OCI-LY7 (cell line): ENCODE measurements at regions not wholly inside any gene's neighbourhood (a gene's known extent, or its start where the extent isn't known, plus 50 kb on each side); places are given as distances from the start of the nearest gene placed in this dataset.

Source experiments
- BruUV-seq: library from RNA; stranded (reverse); fragments of 400-500 nt; replicated peaks from 2 replicates; lab custom pipeline; 2021; lab: Mats Ljungman, UMichigan
- CTCF ChIA-PET: fragments of 300-600 bp; sonication (Branson Sonifier 250); formaldehyde crosslinking; loops from one replicate; lab custom pipeline; 2022; ENCODE audit warnings: antibody characterized with exemption; ENCODE audit not compliant: unreplicated experiment; lab: Charles Lee
- POLR2A ChIA-PET: fragments of 300-600 bp; sonication (Branson Sonifier 250); formaldehyde crosslinking; loops from one replicate; lab custom pipeline; 2022; ENCODE audit warnings: antibody characterized with exemption; lab: Charles Lee
- DNase-seq: peaks from one replicate; pipeline ENCODE4 v3.0.0-alpha.2; 2015; ENCODE audit warnings: low spot score
- H2AFZ ChIP-seq: fragments of 200-600 bp; sonication (generic), shearing (Covaris generic); 2 replicates; pipeline ENCODE4 v1.6.1; 2014; ENCODE audit warnings: mild to moderate bottlenecking, antibody characterized with exemption, low read length, moderate library complexity
- H3K27ac ChIP-seq: fragments of 200-600 bp; sonication (generic); 2 replicates; pipeline ENCODE4 v1.5.1; 2014; ENCODE audit warnings: mixed run types, low read depth, mild to moderate bottlenecking, moderate library complexity, low read length, inconsistent platforms; ENCODE audit not compliant: poor library complexity, severe bottlenecking
- H3K36me3 ChIP-seq: fragments of 200-600 bp; sonication (generic); 2 replicates; pipeline ENCODE4 v1.6.1; 2014; ENCODE audit warnings: mild to moderate bottlenecking, antibody characterized with exemption, low read length, moderate library complexity, mixed read lengths; ENCODE audit not compliant: insufficient read depth
- H3K4me1 ChIP-seq: fragments of 200-600 bp; sonication (generic); 2 replicates; pipeline ENCODE4 v1.5.1; 2014; ENCODE audit warnings: mild to moderate bottlenecking, low read length; ENCODE audit not compliant: insufficient read depth, poor library complexity, severe bottlenecking
- H3K4me2 ChIP-seq: fragments of 200-600 bp; sonication (generic); 2 replicates; pipeline ENCODE4 v1.6.1; 2014; ENCODE audit warnings: mild to moderate bottlenecking, low read length
- H3K4me3 ChIP-seq: fragments of 200-600 bp; sonication (generic); 2 replicates; pipeline ENCODE4 v1.5.1; 2014; ENCODE audit warnings: mild to moderate bottlenecking, low read depth, low read length; ENCODE audit not compliant: poor library complexity, severe bottlenecking
- H3K79me2 ChIP-seq: fragments of 200-600 bp; sonication (generic); 2 replicates; pipeline ENCODE4 v1.6.1; 2016; ENCODE audit warnings: low read depth, mild to moderate bottlenecking, low read length, moderate library complexity, mixed read lengths; ENCODE audit not compliant: insufficient read depth
- H3K9me2 ChIP-seq: fragments of 200-600 bp; sonication (generic); 2 replicates; pipeline ENCODE4 v1.6.1; 2016; ENCODE audit warnings: mild to moderate bottlenecking, low read length, mixed read lengths; ENCODE audit not compliant: insufficient read depth
- H3K9me3 ChIP-seq: fragments of 200-600 bp; sonication (generic); 2 replicates; pipeline ENCODE4 v1.6.1; 2014; ENCODE audit warnings: mild to moderate bottlenecking, mixed run types, low read length, mixed read lengths
- H4K20me1 ChIP-seq: fragments of 200-600 bp; sonication (generic); 2 replicates; pipeline ENCODE4 v1.6.1; 2014; ENCODE audit warnings: mild to moderate bottlenecking, antibody characterized with exemption, low read length, moderate library complexity, mixed read lengths; ENCODE audit not compliant: insufficient read depth
- EZH2phosphoT487 ChIP-seq: fragments of 200-600 bp; sonication (generic); IDR thresholded peaks from 2 replicates; pipeline ENCODE4 v1.6.1; 2018; ENCODE audit warnings: low read depth, borderline replicate concordance, mild to moderate bottlenecking, mixed run types, antibody characterized with exemption, low read length, moderate library complexity, mixed read lengths
- intact Hi-C: fragments of 100-400 bp; cut with micrococcal nuclease; formaldehyde crosslinking; loops from one replicate; pipeline ENCODE4 v1.10.0; 2022; ENCODE audit not compliant: unreplicated experiment
- TF ChIP-seq, protein P1 (sequence below): fragments of 200-600 bp; sonication (generic); conservative IDR thresholded peaks from 2 replicates; pipeline ENCODE4 v1.5.1; 2014; ENCODE audit warnings: mild to moderate bottlenecking, antibody characterized with exemption, low read length, moderate library complexity, mixed read lengths

DNA sequence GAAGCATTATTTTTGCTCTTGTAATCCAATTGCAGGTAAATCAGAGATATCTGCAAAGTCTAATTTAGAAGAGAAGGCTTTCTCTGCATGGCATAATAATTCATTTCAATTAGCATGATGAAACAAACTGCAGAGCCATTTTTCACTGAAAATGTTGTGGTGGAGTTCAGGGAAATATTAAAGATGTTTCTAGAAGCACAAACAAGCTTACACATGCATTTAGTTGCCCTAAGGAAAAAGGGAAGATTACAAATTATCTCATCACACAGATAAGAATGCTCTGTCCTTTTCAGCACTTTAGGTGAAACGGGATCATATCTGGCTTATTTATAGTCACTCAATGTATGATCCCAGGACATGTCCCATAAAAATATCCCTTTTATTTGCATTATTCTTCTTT is 252.1 kb upstream of the TANK start:
- DNase-seq: no peak
- Histone ChIP-seq H3K4me3 (no peak overlapping the region), H3K9me2 (no peaks in the 10 kb centered on the region), H4K20me1 (no peaks in the 10 kb centered on the region), H3K4me1 (no peaks in the 10 kb centered on the region), H3K9me3 (no peaks in the 10 kb centered on the region), H3K36me3 (no peaks in the 10 kb centered on the region), H3K79me2 (no peaks in the 10 kb centered on the region), H2AFZ (no peak overlapping the region), H3K27ac (no peak overlapping the region), H3K4me2 (no peak overlapping the region)
- TF ChIP-seq, protein P1, sequence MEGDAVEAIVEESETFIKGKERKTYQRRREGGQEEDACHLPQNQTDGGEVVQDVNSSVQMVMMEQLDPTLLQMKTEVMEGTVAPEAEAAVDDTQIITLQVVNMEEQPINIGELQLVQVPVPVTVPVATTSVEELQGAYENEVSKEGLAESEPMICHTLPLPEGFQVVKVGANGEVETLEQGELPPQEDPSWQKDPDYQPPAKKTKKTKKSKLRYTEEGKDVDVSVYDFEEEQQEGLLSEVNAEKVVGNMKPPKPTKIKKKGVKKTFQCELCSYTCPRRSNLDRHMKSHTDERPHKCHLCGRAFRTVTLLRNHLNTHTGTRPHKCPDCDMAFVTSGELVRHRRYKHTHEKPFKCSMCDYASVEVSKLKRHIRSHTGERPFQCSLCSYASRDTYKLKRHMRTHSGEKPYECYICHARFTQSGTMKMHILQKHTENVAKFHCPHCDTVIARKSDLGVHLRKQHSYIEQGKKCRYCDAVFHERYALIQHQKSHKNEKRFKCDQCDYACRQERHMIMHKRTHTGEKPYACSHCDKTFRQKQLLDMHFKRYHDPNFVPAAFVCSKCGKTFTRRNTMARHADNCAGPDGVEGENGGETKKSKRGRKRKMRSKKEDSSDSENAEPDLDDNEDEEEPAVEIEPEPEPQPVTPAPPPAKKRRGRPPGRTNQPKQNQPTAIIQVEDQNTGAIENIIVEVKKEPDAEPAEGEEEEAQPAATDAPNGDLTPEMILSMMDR: no peak
- TF ChIP-seq EZH2phosphoT487: no peak
- ChIA-PET POLR2A (no interaction called here), CTCF (no interaction called here)
- BruUV-seq: no TSS peak
- intact Hi-C loops: no loop called here

GRCh38 chr2:160909781-160910242 is 250.4 kb upstream of the TANK start:
- intact Hi-C loops: no loop called here
- H3K36me3 ChIP-seq: no peaks in the 10 kb centered on the region
- H3K9me2 ChIP-seq: no peaks in the 10 kb centered on the region
- no peak for TF ChIP-seq EZH2phosphoT487
- no peaks in the 10 kb centered on the region for H3K9me3 ChIP-seq
- no peaks in the 10 kb centered on the region for H3K79me2 ChIP-seq
- no peak overlapping the region for H3K4me3 ChIP-seq
- BruUV-seq: no TSS peak
- no peak overlapping the region for H2AFZ ChIP-seq
- H4K20me1 ChIP-seq: no peaks in the 10 kb centered on the region
- H3K27ac ChIP-seq: no peak overlapping the region
- ChIA-PET CTCF (no interaction called here), POLR2A (no interaction called here)
- no peak overlapping the region for H3K4me2 ChIP-seq
- H3K4me1 ChIP-seq: no peaks in the 10 kb centered on the region
- DNase-seq: no peak

DNA sequence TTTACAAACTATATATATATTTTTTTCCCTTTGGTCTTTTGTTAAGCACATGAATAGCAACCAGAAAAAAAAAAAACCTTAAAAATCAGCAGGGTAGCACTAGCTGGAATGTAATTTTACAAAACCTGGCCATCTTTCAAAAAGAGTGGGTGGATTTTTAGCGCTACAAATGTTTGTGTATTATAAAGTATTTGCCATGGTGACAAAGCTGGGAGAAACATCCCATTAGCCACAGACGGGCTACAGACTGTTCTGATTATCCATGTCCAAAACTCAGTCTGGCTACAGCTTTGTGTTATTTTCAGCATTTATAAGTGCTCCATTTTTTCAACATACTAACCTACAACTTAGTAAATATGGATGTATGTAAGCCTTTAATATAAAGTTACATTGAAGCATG is 249.5 kb upstream of the TANK start:
- no peak overlapping the region for H3K4me2 ChIP-seq
- H3K4me1 ChIP-seq: no peaks in the 10 kb centered on the region
- ChIA-PET CTCF (no interaction called here), POLR2A (no interaction called here)
- intact Hi-C loops: no loop called here
- no peak overlapping the region for H2AFZ ChIP-seq
- no peaks in the 10 kb centered on the region for H3K36me3 ChIP-seq
- TF ChIP-seq, protein P1: no peak
- no peak for TF ChIP-seq EZH2phosphoT487
- H3K27ac ChIP-seq: no peak overlapping the region
- BruUV-seq: no TSS peak
- H3K9me2 ChIP-seq: no peaks in the 10 kb centered on the region
- H3K9me3 ChIP-seq: no peaks in the 10 kb centered on the region
- no peaks in the 10 kb centered on the region for H4K20me1 ChIP-seq
- H3K4me3 ChIP-seq: no peak overlapping the region
- DNase-seq: no peak
- no peaks in the 10 kb centered on the region for H3K79me2 ChIP-seq
